Peyer's patch (tissue), 4 donors: ENCODE measurements at regions not wholly inside any gene's neighbourhood (a gene's known extent, or its start where the extent isn't known, plus 50 kb on each side); places are given as distances from the start of the nearest gene placed in this dataset.

Source experiments
- POLR2A ChIP-seq, 2 donors: fragments of 450-650 bp; IDR thresholded peaks; one replicate each; pipeline ENCODE4 v1.5.1; 2017; ENCODE audit warnings: antibody characterized with exemption in 2 of 2, mild to moderate bottlenecking in 2 of 2, moderate library complexity in 2 of 2
- TF ChIP-seq, protein P1 (sequence below), 6 experiments: fragments of 450-650 bp in 4 of 6; fragments of 200-600 bp in 2 of 6; sonication (generic) in 1 of 6; IDR thresholded peaks; one replicate each; pipeline ENCODE4 v1.5.1; 2017 to 2019; ENCODE audit warnings: antibody characterized with exemption in 6 of 6, mild to moderate bottlenecking in 3 of 6, moderate library complexity in 1 of 6

DNA sequence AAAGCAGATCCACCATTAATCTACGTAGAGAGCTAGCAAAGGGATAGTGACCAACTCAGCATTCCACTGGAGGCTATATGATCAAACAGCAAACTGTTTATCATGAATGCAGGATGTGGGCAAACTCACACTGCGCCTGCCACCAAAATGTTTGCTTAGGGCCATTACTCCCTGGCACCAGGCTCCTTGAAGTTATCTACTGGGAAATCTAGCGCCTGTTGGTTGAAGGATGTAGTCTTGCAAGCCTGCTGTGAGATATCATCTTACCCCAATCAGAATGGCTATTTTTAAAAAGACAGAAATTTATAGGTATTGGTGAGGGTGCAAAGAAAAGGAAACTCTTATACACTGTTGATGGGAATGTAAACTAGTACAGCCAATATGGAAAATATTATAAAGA lies 332.5 kb upstream of the RPS23 start:
- TF ChIP-seq POLR2A (IDR thresholded peaks at IDR 0.05) = no peak
- TF ChIP-seq, protein P1, sequence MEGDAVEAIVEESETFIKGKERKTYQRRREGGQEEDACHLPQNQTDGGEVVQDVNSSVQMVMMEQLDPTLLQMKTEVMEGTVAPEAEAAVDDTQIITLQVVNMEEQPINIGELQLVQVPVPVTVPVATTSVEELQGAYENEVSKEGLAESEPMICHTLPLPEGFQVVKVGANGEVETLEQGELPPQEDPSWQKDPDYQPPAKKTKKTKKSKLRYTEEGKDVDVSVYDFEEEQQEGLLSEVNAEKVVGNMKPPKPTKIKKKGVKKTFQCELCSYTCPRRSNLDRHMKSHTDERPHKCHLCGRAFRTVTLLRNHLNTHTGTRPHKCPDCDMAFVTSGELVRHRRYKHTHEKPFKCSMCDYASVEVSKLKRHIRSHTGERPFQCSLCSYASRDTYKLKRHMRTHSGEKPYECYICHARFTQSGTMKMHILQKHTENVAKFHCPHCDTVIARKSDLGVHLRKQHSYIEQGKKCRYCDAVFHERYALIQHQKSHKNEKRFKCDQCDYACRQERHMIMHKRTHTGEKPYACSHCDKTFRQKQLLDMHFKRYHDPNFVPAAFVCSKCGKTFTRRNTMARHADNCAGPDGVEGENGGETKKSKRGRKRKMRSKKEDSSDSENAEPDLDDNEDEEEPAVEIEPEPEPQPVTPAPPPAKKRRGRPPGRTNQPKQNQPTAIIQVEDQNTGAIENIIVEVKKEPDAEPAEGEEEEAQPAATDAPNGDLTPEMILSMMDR (IDR thresholded peaks at IDR 0.05) = no peak
